Liver (tissue), 8 donors: ENCODE measurements at regions not wholly inside any gene's neighbourhood (a gene's known extent, or its start where the extent isn't known, plus 50 kb on each side); places are given as distances from the start of the nearest gene placed in this dataset.

Experiments used
- DNase-seq: peaks from one replicate; pipeline ENCODE4 v3.0.0-alpha.2; 2017; ENCODE audit warnings: low spot score
- H3K27ac ChIP-seq, 2 donors: one replicate each; pipeline ENCODE4 v1.7.0; 2013; ENCODE audit warnings: inconsistent platforms in 2 of 2, low read length in 2 of 2, control low read depth in 1 of 2, low read depth in 1 of 2, mild to moderate bottlenecking in 1 of 2
- H3K27me3 ChIP-seq, 4 donors: one replicate each; pipeline versions ENCODE4 v1.6.1 to v1.7.0; 2013; ENCODE audit warnings: low read length in 3 of 4, inconsistent platforms in 1 of 4, mild to moderate bottlenecking in 1 of 4, moderate library complexity in 1 of 4; ENCODE audit not compliant: control insufficient read depth in 4 of 4, insufficient read depth in 4 of 4
- H3K36me3 ChIP-seq, 4 donors: one replicate each; pipeline versions ENCODE4 v1.6.1 to v1.7.0; 2013; ENCODE audit warnings: low read length in 3 of 4, mild to moderate bottlenecking in 3 of 4, low read depth in 1 of 4, moderate library complexity in 1 of 4; ENCODE audit not compliant: control insufficient read depth in 4 of 4, insufficient read depth in 3 of 4
- H3K4me1 ChIP-seq, 4 donors: one replicate each; pipeline versions ENCODE4 v1.6.1 to v1.7.0; 2013; ENCODE audit warnings: low read length in 3 of 4, mild to moderate bottlenecking in 3 of 4, moderate library complexity in 1 of 4; ENCODE audit not compliant: control insufficient read depth in 4 of 4, insufficient read depth in 4 of 4
- H3K4me3 ChIP-seq, 3 donors: one replicate each; pipeline versions ENCODE4 v1.6.1 to v1.7.0; 2013; ENCODE audit warnings: low read length in 3 of 3, control low read depth in 1 of 3, low read depth in 1 of 3, mild to moderate bottlenecking in 1 of 3
- H3K9ac ChIP-seq, 2 donors: one replicate each; pipeline ENCODE4 v1.7.0; 2013; ENCODE audit warnings: low read length in 2 of 2, mild to moderate bottlenecking in 2 of 2, moderate library complexity in 2 of 2, control low read depth in 1 of 2, low read depth in 1 of 2
- H3K9me3 ChIP-seq, 4 donors: one replicate each; pipeline versions ENCODE4 v1.6.1 to v1.7.0; 2013; ENCODE audit warnings: low read length in 3 of 4; ENCODE audit not compliant: control insufficient read depth in 4 of 4
- FOXA1 ChIP-seq: IDR thresholded peaks from 2 replicates; pipeline ENCODE4 v1.6.1; 2016; ENCODE audit warnings: antibody characterized with exemption
- FOXA2 ChIP-seq: IDR thresholded peaks from 2 replicates; pipeline ENCODE4 v1.6.1; 2016; ENCODE audit warnings: antibody characterized with exemption
- GABPA ChIP-seq, 2 donors: IDR thresholded peaks in 1 of 2; conservative IDR thresholded peaks in 1 of 2; 2 replicates each; pipeline ENCODE4 v1.6.1; 2016; ENCODE audit warnings: antibody characterized with exemption in 2 of 2, mild to moderate bottlenecking in 1 of 2, moderate library complexity in 1 of 2
- HNF4A ChIP-seq, 2 donors: conservative IDR thresholded peaks; 2 replicates each; pipeline ENCODE4 v1.6.1; 2016; ENCODE audit warnings: antibody characterized with exemption in 2 of 2, mild to moderate bottlenecking in 2 of 2
- HNF4G ChIP-seq: IDR thresholded peaks from 2 replicates; pipeline ENCODE4 v1.6.1; 2016; ENCODE audit warnings: antibody characterized with exemption
- JUND ChIP-seq, 2 donors: IDR thresholded peaks; 2 replicates each; pipeline ENCODE4 v1.6.1; 2016; ENCODE audit warnings: antibody characterized with exemption in 2 of 2
- NR2F2 ChIP-seq: IDR thresholded peaks from 2 replicates; pipeline ENCODE4 v1.6.1; 2016; ENCODE audit warnings: antibody characterized with exemption
- RXRA ChIP-seq, 2 donors: IDR thresholded peaks; 2 replicates each; pipeline ENCODE4 v1.6.1; 2017 to 2018; ENCODE audit warnings: antibody characterized with exemption in 2 of 2, mild to moderate bottlenecking in 1 of 2
- SP1 ChIP-seq: IDR thresholded peaks from 2 replicates; pipeline ENCODE4 v1.6.1; 2018; ENCODE audit warnings: antibody characterized with exemption, mild to moderate bottlenecking
- YY1 ChIP-seq: IDR thresholded peaks from 2 replicates; pipeline ENCODE4 v1.6.1; 2016; ENCODE audit warnings: antibody characterized with exemption, mild to moderate bottlenecking
- WGBS: extraction: QIAGEN DNeasy Blood & Tissue Kit; methylation state at CpG from one replicate; pipeline ENCODE4 v1.1.7; 2013; 5-methylcytosine and 5-hydroxymethylcytosine counted together
- TF ChIP-seq, protein P1 (sequence below): IDR thresholded peaks from 2 replicates; pipeline ENCODE4 v1.6.1; 2016; ENCODE audit warnings: antibody characterized with exemption
- TF ChIP-seq, protein P2 (sequence below): IDR thresholded peaks from 2 replicates; pipeline ENCODE4 v1.6.1; 2016; ENCODE audit warnings: antibody characterized with exemption
- TF ChIP-seq, protein P3 (sequence below): fragments of 150-350 bp; IDR thresholded peaks from 2 replicates; pipeline ENCODE4 v1.5.1; 2017; ENCODE audit warnings: improper control_type of control experiment, low read depth, low read length; ENCODE audit not compliant: missing input control
- TF ChIP-seq, protein P4 (sequence below): IDR thresholded peaks from 2 replicates; pipeline ENCODE4 v1.6.1; 2016; ENCODE audit warnings: antibody characterized with exemption, mild to moderate bottlenecking
- donor health status: healthy.
- donor health status: healthy.
- donor health status: healthy.
- donor health status: healthy.
- donor health status: healthy.

DNA sequence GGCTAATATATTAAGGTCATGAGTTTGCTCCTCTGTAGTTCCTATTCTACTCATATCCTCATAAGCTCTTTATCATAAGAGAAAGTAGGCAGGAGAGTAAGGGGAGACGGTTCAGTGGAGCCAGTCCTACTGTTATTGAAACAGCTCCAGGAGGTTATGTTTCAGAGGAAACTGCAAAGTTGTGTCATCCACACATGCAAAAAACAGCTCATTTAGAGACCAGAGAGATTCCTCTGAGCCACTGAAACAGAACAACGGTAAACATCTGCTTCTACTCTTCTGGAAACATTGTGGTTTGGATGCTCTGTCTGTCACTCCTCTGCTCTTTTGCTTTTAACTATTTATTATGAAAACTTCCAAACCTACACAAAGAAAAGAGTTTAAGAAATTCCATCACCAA, 66.3 kb upstream of the PPP2R5A start:
- TF ChIP-seq SP1 = no peak
- TF ChIP-seq HNF4A (conservative IDR thresholded peaks at IDR 0.05) = no peak
- no peaks in the 10 kb centered on the region for H3K27me3 ChIP-seq
- no peaks in the 10 kb centered on the region for H3K36me3 ChIP-seq
- H3K9ac ChIP-seq = no peak overlapping the region
- H3K4me1 ChIP-seq = no peaks in the 10 kb centered on the region
- no peak overlapping the region for H3K27ac ChIP-seq
- 79% methylated on average over 2 of the region's 2 CpGs for WGBS
- no peak for DNase-seq
- no peaks in the 10 kb centered on the region for H3K9me3 ChIP-seq
- H3K4me3 ChIP-seq = no peak overlapping the region

DNA sequence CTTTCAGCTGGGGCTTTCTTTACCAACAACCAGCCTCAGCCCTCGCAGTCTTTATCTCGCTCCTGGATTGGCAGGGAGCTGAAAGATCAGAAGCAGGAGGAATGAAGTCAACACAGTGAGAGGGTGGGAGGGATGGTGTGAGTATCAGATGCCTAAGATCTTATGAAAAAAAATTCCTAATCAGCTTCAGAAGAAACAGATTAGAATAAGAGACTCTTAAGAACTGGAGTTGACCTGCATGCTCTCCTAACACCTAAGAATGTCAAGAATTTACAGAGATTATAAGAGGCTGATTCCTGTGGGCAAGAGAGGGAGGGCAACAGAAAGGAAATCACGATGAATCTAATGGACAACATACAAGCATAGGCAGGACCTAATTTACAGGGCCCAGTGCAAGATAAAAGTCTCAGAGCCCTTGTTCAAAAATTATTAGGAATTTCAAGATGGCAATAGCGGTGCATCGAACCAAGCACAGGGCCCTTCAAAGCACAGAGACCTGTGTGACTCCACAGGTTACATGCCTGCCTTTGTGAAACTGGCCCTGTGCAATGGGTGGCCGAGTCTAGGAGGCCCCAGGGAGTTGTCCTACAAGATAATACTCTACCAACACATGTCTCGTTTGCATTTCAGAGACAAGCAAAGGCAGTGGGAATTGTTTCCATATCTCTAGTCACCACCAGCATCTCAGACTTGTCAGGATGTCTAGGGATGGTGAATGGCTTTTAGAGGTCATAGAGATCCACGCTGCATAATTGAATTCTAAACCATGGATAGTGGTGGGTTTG, 65.3 kb upstream of the PPP2R5A start:
- no peaks in the 10 kb centered on the region for H3K36me3 ChIP-seq
- DNase-seq = no peak
- no peaks in the 10 kb centered on the region for H3K27me3 ChIP-seq
- TF ChIP-seq GABPA (IDR thresholded peaks at IDR 0.05 in 1 of 2, conservative IDR thresholded peaks at IDR 0.05 in 1 of 2) = no peak
- TF ChIP-seq NR2F2 = no peak
- no peak for TF ChIP-seq JUND (IDR thresholded peaks at IDR 0.05)
- TF ChIP-seq RXRA (IDR thresholded peaks at IDR 0.05) = no peak
- no peak overlapping the region for H3K27ac ChIP-seq
- H3K9me3 ChIP-seq = no peaks in the 10 kb centered on the region
- H3K4me1 ChIP-seq = no peaks in the 10 kb centered on the region
- no peak overlapping the region for H3K4me3 ChIP-seq
- 93% methylated on average over 8 of the region's 8 CpGs for WGBS
- no peak overlapping the region for H3K9ac ChIP-seq

DNA sequence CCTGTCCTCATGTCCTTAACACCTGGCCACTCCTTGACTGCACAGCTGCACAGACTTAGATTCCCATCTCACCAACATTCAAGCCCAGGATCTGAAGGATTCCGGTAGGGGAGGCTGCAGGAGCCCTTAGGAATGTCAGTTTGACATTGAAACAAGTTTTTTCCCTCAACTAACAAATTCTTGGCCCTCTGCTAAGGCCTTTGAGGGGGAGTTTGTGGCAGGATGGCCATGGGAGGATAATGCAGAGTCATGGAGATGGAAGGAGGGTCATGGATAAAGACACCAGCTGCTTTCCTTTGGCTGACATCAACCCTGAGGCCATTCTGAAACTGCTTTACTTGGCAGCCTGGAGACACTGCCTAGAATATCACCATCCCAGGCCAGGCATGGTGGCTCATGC, 63.4 kb upstream of the PPP2R5A start:
- no peaks in the 10 kb centered on the region for H3K36me3 ChIP-seq
- no peaks in the 10 kb centered on the region for H3K9me3 ChIP-seq
- H3K27ac ChIP-seq = no peak overlapping the region
- no peak overlapping the region for H3K4me3 ChIP-seq
- peaks cover 0 to 11% (median 7%) of the 10 kb centered on the region in 4 donors for H3K4me1 ChIP-seq
- no peak for TF ChIP-seq SP1
- TF ChIP-seq, protein P1, sequence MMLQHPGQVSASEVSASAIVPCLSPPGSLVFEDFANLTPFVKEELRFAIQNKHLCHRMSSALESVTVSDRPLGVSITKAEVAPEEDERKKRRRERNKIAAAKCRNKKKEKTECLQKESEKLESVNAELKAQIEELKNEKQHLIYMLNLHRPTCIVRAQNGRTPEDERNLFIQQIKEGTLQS = no peak
- no peak for TF ChIP-seq HNF4A (conservative IDR thresholded peaks at IDR 0.05)
- no peak for TF ChIP-seq RXRA (IDR thresholded peaks at IDR 0.05)
- TF ChIP-seq FOXA1 = no peak
- TF ChIP-seq JUND (IDR thresholded peaks at IDR 0.05) = no peak
- TF ChIP-seq FOXA2 = no peak
- no peak for TF ChIP-seq YY1
- TF ChIP-seq, protein P2, sequence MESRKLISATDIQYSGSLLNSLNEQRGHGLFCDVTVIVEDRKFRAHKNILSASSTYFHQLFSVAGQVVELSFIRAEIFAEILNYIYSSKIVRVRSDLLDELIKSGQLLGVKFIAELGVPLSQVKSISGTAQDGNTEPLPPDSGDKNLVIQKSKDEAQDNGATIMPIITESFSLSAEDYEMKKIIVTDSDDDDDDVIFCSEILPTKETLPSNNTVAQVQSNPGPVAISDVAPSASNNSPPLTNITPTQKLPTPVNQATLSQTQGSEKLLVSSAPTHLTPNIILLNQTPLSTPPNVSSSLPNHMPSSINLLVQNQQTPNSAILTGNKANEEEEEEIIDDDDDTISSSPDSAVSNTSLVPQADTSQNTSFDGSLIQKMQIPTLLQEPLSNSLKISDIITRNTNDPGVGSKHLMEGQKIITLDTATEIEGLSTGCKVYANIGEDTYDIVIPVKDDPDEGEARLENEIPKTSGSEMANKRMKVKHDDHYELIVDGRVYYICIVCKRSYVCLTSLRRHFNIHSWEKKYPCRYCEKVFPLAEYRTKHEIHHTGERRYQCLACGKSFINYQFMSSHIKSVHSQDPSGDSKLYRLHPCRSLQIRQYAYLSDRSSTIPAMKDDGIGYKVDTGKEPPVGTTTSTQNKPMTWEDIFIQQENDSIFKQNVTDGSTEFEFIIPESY = no peak
- TF ChIP-seq, protein P3, sequence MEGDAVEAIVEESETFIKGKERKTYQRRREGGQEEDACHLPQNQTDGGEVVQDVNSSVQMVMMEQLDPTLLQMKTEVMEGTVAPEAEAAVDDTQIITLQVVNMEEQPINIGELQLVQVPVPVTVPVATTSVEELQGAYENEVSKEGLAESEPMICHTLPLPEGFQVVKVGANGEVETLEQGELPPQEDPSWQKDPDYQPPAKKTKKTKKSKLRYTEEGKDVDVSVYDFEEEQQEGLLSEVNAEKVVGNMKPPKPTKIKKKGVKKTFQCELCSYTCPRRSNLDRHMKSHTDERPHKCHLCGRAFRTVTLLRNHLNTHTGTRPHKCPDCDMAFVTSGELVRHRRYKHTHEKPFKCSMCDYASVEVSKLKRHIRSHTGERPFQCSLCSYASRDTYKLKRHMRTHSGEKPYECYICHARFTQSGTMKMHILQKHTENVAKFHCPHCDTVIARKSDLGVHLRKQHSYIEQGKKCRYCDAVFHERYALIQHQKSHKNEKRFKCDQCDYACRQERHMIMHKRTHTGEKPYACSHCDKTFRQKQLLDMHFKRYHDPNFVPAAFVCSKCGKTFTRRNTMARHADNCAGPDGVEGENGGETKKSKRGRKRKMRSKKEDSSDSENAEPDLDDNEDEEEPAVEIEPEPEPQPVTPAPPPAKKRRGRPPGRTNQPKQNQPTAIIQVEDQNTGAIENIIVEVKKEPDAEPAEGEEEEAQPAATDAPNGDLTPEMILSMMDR = no peak
- no peak for TF ChIP-seq NR2F2
- TF ChIP-seq, protein P4, sequence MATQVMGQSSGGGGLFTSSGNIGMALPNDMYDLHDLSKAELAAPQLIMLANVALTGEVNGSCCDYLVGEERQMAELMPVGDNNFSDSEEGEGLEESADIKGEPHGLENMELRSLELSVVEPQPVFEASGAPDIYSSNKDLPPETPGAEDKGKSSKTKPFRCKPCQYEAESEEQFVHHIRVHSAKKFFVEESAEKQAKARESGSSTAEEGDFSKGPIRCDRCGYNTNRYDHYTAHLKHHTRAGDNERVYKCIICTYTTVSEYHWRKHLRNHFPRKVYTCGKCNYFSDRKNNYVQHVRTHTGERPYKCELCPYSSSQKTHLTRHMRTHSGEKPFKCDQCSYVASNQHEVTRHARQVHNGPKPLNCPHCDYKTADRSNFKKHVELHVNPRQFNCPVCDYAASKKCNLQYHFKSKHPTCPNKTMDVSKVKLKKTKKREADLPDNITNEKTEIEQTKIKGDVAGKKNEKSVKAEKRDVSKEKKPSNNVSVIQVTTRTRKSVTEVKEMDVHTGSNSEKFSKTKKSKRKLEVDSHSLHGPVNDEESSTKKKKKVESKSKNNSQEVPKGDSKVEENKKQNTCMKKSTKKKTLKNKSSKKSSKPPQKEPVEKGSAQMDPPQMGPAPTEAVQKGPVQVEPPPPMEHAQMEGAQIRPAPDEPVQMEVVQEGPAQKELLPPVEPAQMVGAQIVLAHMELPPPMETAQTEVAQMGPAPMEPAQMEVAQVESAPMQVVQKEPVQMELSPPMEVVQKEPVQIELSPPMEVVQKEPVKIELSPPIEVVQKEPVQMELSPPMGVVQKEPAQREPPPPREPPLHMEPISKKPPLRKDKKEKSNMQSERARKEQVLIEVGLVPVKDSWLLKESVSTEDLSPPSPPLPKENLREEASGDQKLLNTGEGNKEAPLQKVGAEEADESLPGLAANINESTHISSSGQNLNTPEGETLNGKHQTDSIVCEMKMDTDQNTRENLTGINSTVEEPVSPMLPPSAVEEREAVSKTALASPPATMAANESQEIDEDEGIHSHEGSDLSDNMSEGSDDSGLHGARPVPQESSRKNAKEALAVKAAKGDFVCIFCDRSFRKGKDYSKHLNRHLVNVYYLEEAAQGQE = no peak
- no peak for TF ChIP-seq HNF4G
- TF ChIP-seq GABPA (IDR thresholded peaks at IDR 0.05 in 1 of 2, conservative IDR thresholded peaks at IDR 0.05 in 1 of 2) = no peak
- WGBS = 91% methylated on average over 1 of the region's 1 CpG
- no peak for DNase-seq
- no peaks in the 10 kb centered on the region for H3K27me3 ChIP-seq
- no peak overlapping the region for H3K9ac ChIP-seq
